ENCODE measurements at regions not wholly inside any gene's neighbourhood (a gene's known extent, or its start where the extent isn't known, plus 50 kb on each side); places are given as distances from the start of the nearest gene placed in this dataset.
A peak's percentile ranks its signal among the peaks of the same experiment; 100 is the strongest.

GRCh38 chr6:44697327-44697726 lies 309.8 kb downstream of the CDC5L start:
- no peaks in the 10 kb centered on the region for H3K36me3 ChIP-seq
- H3K9me3 ChIP-seq = no peaks in the 10 kb centered on the region
- no peak for DNase-seq
- intact Hi-C loops (cut with DNase I) = no loop called here
- H3K27ac ChIP-seq = no peak overlapping the region
- H3K27me3 ChIP-seq = no peaks in the 10 kb centered on the region
- ATAC-seq = peak; percentile 18
- H3K4me3 ChIP-seq = no peak overlapping the region
- H3K4me1 ChIP-seq = no peaks in the 10 kb centered on the region
- TF ChIP-seq, protein P1, sequence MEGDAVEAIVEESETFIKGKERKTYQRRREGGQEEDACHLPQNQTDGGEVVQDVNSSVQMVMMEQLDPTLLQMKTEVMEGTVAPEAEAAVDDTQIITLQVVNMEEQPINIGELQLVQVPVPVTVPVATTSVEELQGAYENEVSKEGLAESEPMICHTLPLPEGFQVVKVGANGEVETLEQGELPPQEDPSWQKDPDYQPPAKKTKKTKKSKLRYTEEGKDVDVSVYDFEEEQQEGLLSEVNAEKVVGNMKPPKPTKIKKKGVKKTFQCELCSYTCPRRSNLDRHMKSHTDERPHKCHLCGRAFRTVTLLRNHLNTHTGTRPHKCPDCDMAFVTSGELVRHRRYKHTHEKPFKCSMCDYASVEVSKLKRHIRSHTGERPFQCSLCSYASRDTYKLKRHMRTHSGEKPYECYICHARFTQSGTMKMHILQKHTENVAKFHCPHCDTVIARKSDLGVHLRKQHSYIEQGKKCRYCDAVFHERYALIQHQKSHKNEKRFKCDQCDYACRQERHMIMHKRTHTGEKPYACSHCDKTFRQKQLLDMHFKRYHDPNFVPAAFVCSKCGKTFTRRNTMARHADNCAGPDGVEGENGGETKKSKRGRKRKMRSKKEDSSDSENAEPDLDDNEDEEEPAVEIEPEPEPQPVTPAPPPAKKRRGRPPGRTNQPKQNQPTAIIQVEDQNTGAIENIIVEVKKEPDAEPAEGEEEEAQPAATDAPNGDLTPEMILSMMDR (IDR thresholded peaks at IDR 0.05) = no peak

DNA sequence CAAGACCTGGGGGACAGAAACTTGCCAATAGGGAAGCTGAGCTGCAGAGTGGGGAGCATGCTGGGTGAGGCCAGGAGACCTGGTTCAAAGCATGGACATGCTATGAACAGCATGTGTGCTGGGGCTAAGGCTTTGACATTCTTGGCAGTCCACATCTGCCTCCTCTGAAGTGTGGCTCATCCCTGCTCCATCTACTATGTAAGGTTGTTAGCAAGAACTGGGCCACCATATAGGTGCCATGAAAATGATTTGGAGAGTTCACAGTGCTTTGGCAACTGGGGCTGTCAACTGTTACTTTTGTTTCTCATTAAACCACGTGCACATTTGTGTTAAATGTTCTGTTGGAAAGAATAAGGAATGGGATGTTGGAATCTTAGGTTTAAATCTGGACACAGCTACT lies 311.1 kb downstream of the CDC5L start:
- no peak for ATAC-seq
- H3K4me3 ChIP-seq = no peak overlapping the region
- H3K4me1 ChIP-seq = no peaks in the 10 kb centered on the region
- H3K36me3 ChIP-seq = no peaks in the 10 kb centered on the region
- no peaks in the 10 kb centered on the region for H3K9me3 ChIP-seq
- no peaks in the 10 kb centered on the region for H3K27me3 ChIP-seq
- TF ChIP-seq, protein P1 (IDR thresholded peaks at IDR 0.05) = no peak
- no peak overlapping the region for H3K27ac ChIP-seq
- no peak for DNase-seq
- intact Hi-C loops (cut with DNase I) = no loop called here

- no peak for ATAC-seq
- intact Hi-C loops (cut with DNase I) = no loop called here
- no peaks in the 10 kb centered on the region for H3K27me3 ChIP-seq
Measured at GRCh38 chr6:44699082-44699481, 311.6 kb downstream of the CDC5L start.

DNA sequence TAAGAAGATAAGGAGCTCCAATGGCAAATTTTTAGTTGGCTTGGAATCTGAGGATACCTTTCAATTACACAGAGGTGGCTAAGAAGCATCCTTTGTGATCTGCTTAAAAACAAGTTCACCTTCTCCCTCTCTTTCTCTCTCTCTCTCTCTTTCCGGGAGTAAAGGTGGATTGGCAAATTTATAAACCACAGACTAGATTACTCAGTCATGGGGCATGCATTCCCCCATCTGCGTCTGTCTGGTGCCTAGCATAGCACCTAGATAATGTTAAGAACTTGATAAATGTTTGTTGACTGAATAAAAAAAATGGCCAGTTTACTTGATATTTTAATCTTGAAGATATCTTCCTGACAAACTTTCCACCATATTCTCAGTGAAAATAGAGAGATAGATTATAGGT lies 312.3 kb downstream of the CDC5L start:
- TF ChIP-seq, protein P1 (IDR thresholded peaks at IDR 0.05) = no peak
- no peak overlapping the region for H3K4me3 ChIP-seq
- H3K27me3 ChIP-seq = no peaks in the 10 kb centered on the region
- ATAC-seq (no peak), DNase-seq (no peak)
- H3K9me3 ChIP-seq = no peaks in the 10 kb centered on the region
- no peaks in the 10 kb centered on the region for H3K4me1 ChIP-seq
- H3K27ac ChIP-seq = no peak overlapping the region
- intact Hi-C loops (cut with DNase I) = no loop called here
- H3K36me3 ChIP-seq = no peaks in the 10 kb centered on the region

More at GRCh38 chr6:44699082-44699481, 311.6 kb downstream of the CDC5L start:
- Histone ChIP-seq H3K9me3 (no peaks in the 10 kb centered on the region), H3K27ac (no peak overlapping the region), H3K4me3 (no peak overlapping the region), H3K4me1 (no peaks in the 10 kb centered on the region), H3K36me3 (no peaks in the 10 kb centered on the region)
- TF ChIP-seq, protein P1 (IDR thresholded peaks at IDR 0.05) = no peak
- no peak for DNase-seq

- Histone ChIP-seq H3K9me3 (no peaks in the 10 kb centered on the region), H3K27ac (no peak overlapping the region), H3K4me1 (no peaks in the 10 kb centered on the region), H3K27me3 (no peaks in the 10 kb centered on the region), H3K36me3 (no peaks in the 10 kb centered on the region), H3K4me3 (no peak overlapping the region)
- TF ChIP-seq, protein P1 (IDR thresholded peaks at IDR 0.05) = no peak
- DNase-seq (no peak), ATAC-seq (no peak)
- intact Hi-C loops (cut with DNase I) = no loop called here
Measured at GRCh38 chr6:44700422-44700821, 312.9 kb downstream of the CDC5L start.
